ENCODE measurements at regions not wholly inside any gene's neighbourhood (a gene's known extent, or its start where the extent isn't known, plus 50 kb on each side); places are given as distances from the start of the nearest gene placed in this dataset.
"Not testable (repeated sequence)": the region's sequence is repeated elsewhere in the genome, so short reads cannot be mapped to it uniquely, and the experiment has no call there.

DNA sequence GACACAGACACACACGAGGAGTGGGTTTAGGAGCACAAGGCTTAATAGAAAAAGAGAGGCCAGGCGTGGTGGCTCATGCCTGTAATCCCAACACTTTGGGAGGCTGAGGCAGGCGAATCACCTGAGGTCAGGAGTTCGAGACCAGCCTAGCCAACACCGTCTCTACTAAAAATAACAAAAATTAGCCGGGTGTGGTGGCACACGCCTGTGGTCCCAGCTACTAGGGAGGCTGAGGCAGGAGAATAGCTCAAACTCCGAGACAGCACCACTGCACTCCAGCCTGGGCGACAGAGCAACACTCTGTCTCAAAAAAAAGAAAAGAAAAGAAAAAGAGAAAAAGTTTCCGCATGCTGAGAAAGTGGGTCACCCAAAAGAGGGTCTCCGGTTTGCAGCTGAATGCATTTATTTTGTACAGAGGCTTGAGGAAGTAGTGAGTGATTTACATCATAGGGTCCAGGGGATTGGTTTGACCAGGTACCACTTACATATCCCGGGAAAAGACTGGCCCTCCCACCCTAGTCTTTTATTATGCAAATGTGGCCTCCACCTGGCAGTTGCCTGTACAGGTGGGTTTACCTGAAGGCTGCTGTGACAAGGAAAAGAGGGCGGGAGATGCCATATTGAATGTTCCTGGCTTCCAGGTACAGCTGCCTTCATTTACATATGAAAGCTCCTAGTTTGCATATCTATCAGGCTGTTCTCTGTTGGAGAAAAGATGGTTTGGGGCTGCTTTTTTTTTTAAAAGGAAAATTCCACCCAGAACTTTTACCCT is 366.2 kb upstream of the GRAMD2B start:
- TF ChIP-seq, protein P1, sequence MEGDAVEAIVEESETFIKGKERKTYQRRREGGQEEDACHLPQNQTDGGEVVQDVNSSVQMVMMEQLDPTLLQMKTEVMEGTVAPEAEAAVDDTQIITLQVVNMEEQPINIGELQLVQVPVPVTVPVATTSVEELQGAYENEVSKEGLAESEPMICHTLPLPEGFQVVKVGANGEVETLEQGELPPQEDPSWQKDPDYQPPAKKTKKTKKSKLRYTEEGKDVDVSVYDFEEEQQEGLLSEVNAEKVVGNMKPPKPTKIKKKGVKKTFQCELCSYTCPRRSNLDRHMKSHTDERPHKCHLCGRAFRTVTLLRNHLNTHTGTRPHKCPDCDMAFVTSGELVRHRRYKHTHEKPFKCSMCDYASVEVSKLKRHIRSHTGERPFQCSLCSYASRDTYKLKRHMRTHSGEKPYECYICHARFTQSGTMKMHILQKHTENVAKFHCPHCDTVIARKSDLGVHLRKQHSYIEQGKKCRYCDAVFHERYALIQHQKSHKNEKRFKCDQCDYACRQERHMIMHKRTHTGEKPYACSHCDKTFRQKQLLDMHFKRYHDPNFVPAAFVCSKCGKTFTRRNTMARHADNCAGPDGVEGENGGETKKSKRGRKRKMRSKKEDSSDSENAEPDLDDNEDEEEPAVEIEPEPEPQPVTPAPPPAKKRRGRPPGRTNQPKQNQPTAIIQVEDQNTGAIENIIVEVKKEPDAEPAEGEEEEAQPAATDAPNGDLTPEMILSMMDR (IDR thresholded peaks at IDR 0.05; ENCODE audit: low read depth, low read length, missing control alignments), result no peak
- in situ Hi-C loops (cut with HindIII; ENCODE audit: low sequenced_read_pairs), result no loop called here
- H3K4me3 ChIP-seq (ENCODE audit: low read depth, low read length), result no peak overlapping the region
- no peak for DNase-seq (ENCODE audit: low read depth)

- in situ Hi-C loops (cut with HindIII; ENCODE audit: low sequenced_read_pairs), result not testable (repeated sequence)
These were observed 364.8 kb upstream of the GRAMD2B start for GRCh38 chr5:126058392-126058791.

GRCh38 chr5:126062398-126063221 is 360.6 kb upstream of the GRAMD2B start:
- TF ChIP-seq, protein P1 (IDR thresholded peaks at IDR 0.05; ENCODE audit: low read depth, low read length, missing control alignments), result no peak
- in situ Hi-C loops (cut with HindIII; ENCODE audit: low sequenced_read_pairs), result no loop called here
- no peak overlapping the region for H3K4me3 ChIP-seq (ENCODE audit: low read depth, low read length)
- no peak for DNase-seq (ENCODE audit: low read depth)

More at GRCh38 chr5:126058392-126058791, 364.8 kb upstream of the GRAMD2B start:
- DNase-seq (ENCODE audit: low read depth); H3K4me3 ChIP-seq (ENCODE audit: low read depth, low read length): not testable (repeated sequence)

DNA sequence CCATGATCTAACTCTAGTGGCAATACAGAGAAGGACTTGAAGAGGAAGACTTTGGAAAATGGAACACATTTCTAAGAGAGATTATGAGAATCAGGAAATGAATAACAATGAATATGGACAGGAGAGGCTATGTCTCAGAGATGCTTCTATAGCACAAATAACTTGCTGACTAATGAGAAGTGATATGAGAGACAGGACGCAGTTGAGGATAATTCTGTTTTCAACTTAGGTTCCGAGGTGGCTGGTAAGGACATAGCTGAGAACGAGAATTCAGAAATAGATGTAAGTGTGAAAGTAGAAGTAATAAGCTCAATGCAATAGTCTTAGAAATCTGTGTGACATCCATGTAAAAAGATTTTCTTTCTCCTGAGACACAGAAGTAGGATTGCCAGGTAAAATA is 358.1 kb upstream of the GRAMD2B start:
- H3K4me3 ChIP-seq (ENCODE audit: low read depth, low read length), result no peak overlapping the region
- no peak for DNase-seq (ENCODE audit: low read depth)
- TF ChIP-seq, protein P1 (IDR thresholded peaks at IDR 0.05; ENCODE audit: low read depth, low read length, missing control alignments), result no peak
- in situ Hi-C loops (cut with HindIII; ENCODE audit: low sequenced_read_pairs), result no loop called here

- DNase-seq (ENCODE audit: low read depth), result no peak
- no peak overlapping the region for H3K4me3 ChIP-seq (ENCODE audit: low read depth, low read length)
- TF ChIP-seq, protein P1 (IDR thresholded peaks at IDR 0.05; ENCODE audit: low read depth, low read length, missing control alignments), result no peak
- in situ Hi-C loops (cut with HindIII; ENCODE audit: low sequenced_read_pairs), result no loop called here
These were observed 356.4 kb upstream of the GRAMD2B start for GRCh38 chr5:126066836-126067235.

- H3K4me3 ChIP-seq (ENCODE audit: low read depth, low read length), result no peak overlapping the region
- TF ChIP-seq, protein P1 (IDR thresholded peaks at IDR 0.05; ENCODE audit: low read depth, low read length, missing control alignments), result no peak
- no peak for DNase-seq (ENCODE audit: low read depth)
- in situ Hi-C loops (cut with HindIII; ENCODE audit: low sequenced_read_pairs), result no loop called here
These were observed 355.8 kb upstream of the GRAMD2B start for GRCh38 chr5:126067404-126067803.

GRCh38 chr5:126069329-126069728 is 353.9 kb upstream of the GRAMD2B start:
- TF ChIP-seq, protein P1 (IDR thresholded peaks at IDR 0.05; ENCODE audit: low read depth, low read length, missing control alignments), result no peak
- DNase-seq (ENCODE audit: low read depth), result no peak
- H3K4me3 ChIP-seq (ENCODE audit: low read depth, low read length), result no peak overlapping the region
- in situ Hi-C loops (cut with HindIII; ENCODE audit: low sequenced_read_pairs), result no loop called here
